Neuronal stem cell (in vitro differentiated cells): ENCODE measurements at regions not wholly inside any gene's neighbourhood (a gene's known extent, or its start where the extent isn't known, plus 50 kb on each side); places are given as distances from the start of the nearest gene placed in this dataset.

Experiments
- DNase-seq: peaks from one replicate; pipeline ENCODE4 v3.0.0-alpha.2; 2013; ENCODE audit warnings: low spot score
- H2AFZ ChIP-seq: one replicate; pipeline ENCODE4 v1.6.1; 2013; ENCODE audit warnings: mild to moderate bottlenecking, low read length, inconsistent platforms
- H2AK5ac ChIP-seq: 2 replicates; pipeline ENCODE4 v1.6.1; 2013; ENCODE audit warnings: low read depth, mild to moderate bottlenecking, inconsistent platforms, low read length, moderate library complexity, mixed read lengths
- H2BK120ac ChIP-seq: 2 replicates; pipeline ENCODE4 v1.6.1; 2013; ENCODE audit warnings: low read depth, mild to moderate bottlenecking, inconsistent platforms, low read length, moderate library complexity, mixed read lengths
- H2BK12ac ChIP-seq: one replicate; pipeline ENCODE4 v1.6.1; 2013; ENCODE audit warnings: low read length, inconsistent platforms
- H2BK15ac ChIP-seq: 2 replicates; pipeline ENCODE4 v1.6.1; 2013; ENCODE audit warnings: mild to moderate bottlenecking, low read length, inconsistent platforms, mixed read lengths
- H2BK5ac ChIP-seq: one replicate; pipeline ENCODE4 v1.6.1; 2013; ENCODE audit warnings: inconsistent platforms, mild to moderate bottlenecking, low read length, moderate library complexity
- H3K14ac ChIP-seq: one replicate; pipeline ENCODE4 v1.6.1; 2013; ENCODE audit warnings: low read length, inconsistent platforms
- H3K18ac ChIP-seq: 2 replicates; pipeline ENCODE4 v1.6.1; 2013; ENCODE audit warnings: low read length, inconsistent platforms
- H3K23ac ChIP-seq: 2 replicates; pipeline ENCODE4 v1.6.1; 2013; ENCODE audit warnings: low read depth, mild to moderate bottlenecking, mixed read lengths, low read length, inconsistent platforms; ENCODE audit not compliant: poor library complexity
- H3K27ac ChIP-seq: replicated peaks from 3 replicates; pipeline ENCODE4 v1.5.1; 2013; ENCODE audit warnings: low read length, inconsistent platforms
- H3K27me3 ChIP-seq, 3 experiments: 2 replicates each; pipeline ENCODE4 v1.6.1; 2013; ENCODE audit warnings: low read length in 3 of 3, mild to moderate bottlenecking in 2 of 3, inconsistent platforms in 1 of 3, low read depth in 1 of 3, mixed read lengths in 1 of 3, moderate library complexity in 1 of 3; ENCODE audit not compliant: control insufficient read depth in 3 of 3, insufficient read depth in 3 of 3
- H3K36me3 ChIP-seq, 2 donors: replicated peaks in 1 of 2; 2 replicates each; pipeline ENCODE4 v1.6.1; 2013; ENCODE audit warnings: low read length in 2 of 2; ENCODE audit not compliant: control insufficient read depth in 2 of 2, insufficient read depth in 2 of 2
- H3K4ac ChIP-seq: 2 replicates; pipeline ENCODE4 v1.6.1; 2013; ENCODE audit warnings: inconsistent platforms, mild to moderate bottlenecking, low read length, moderate library complexity
- H3K4me1 ChIP-seq, 2 donors: 1 replicate in 1 of 2; 2 replicates in 1 of 2; pipeline ENCODE4 v1.6.1; 2013; ENCODE audit warnings: low read length in 2 of 2, low read depth in 1 of 2; ENCODE audit not compliant: control insufficient read depth in 2 of 2, insufficient read depth in 1 of 2
- H3K4me2 ChIP-seq: one replicate; pipeline ENCODE4 v1.6.1; 2013; ENCODE audit warnings: mild to moderate bottlenecking, low read length, inconsistent platforms; ENCODE audit not compliant: insufficient read depth, poor library complexity, severe bottlenecking
- H3K4me3 ChIP-seq, 2 donors: 2 replicates each; pipeline ENCODE4 v1.5.1; 2013; ENCODE audit warnings: low read length in 2 of 2, mild to moderate bottlenecking in 2 of 2, inconsistent platforms in 1 of 2, moderate library complexity in 1 of 2
- H3K79me1 ChIP-seq: one replicate; pipeline ENCODE4 v1.6.1; 2013; ENCODE audit warnings: low read depth, mild to moderate bottlenecking, inconsistent platforms, low read length, moderate library complexity
- H3K9ac ChIP-seq: one replicate; pipeline ENCODE4 v1.6.1; 2013; ENCODE audit warnings: mild to moderate bottlenecking, low read depth, low read length, inconsistent platforms; ENCODE audit not compliant: poor library complexity
- H3K9me3 ChIP-seq, 2 donors: replicated peaks in 1 of 2; 2 replicates each; pipeline versions ENCODE3 to v1.6.1; 2013; ENCODE audit warnings: low read length in 2 of 2, mild to moderate bottlenecking in 2 of 2, inconsistent platforms in 1 of 2, low read depth in 1 of 2, mixed read lengths in 1 of 2, moderate library complexity in 1 of 2; ENCODE audit not compliant: control insufficient read depth in 2 of 2, insufficient read depth in 1 of 2
- H4K8ac ChIP-seq: one replicate; pipeline ENCODE4 v1.6.1; 2013; ENCODE audit warnings: low read depth, mild to moderate bottlenecking, inconsistent platforms, low read length, moderate library complexity
- H4K91ac ChIP-seq: one replicate; pipeline ENCODE4 v1.6.1; 2013; ENCODE audit warnings: low read length, low read depth, mild to moderate bottlenecking, inconsistent platforms; ENCODE audit not compliant: poor library complexity
- WGBS, 2 donors: extraction: QIAGEN DNeasy Blood & Tissue Kit; methylation state at CpG; one replicate each; pipeline ENCODE4 v1.1.7; 2013; ENCODE audit warnings: missing lambda C conversion rate in 2 of 2, mixed read lengths in 1 of 2; ENCODE audit not compliant: insufficient read length in 2 of 2, insufficient replicate concordance in 1 of 2; ENCODE audit errors: extremely low coverage in 2 of 2; 5-methylcytosine and 5-hydroxymethylcytosine counted together

GRCh38 chr3:1529676-1530075, 436.9 kb downstream of the CNTN6 start:
- Histone ChIP-seq H3K18ac (no peak overlapping the region), H2AK5ac (no peak overlapping the region), H2BK120ac (no peak overlapping the region), H3K14ac (no peak overlapping the region), H3K23ac (no peak overlapping the region), H3K4me3 (no peak overlapping the region), H3K27ac (no peak overlapping the region), H2BK5ac (no peak overlapping the region), H3K79me1 (no peaks in the 10 kb centered on the region), H3K27me3 (no peaks in the 10 kb centered on the region), H3K36me3 (no peaks in the 10 kb centered on the region), H2BK15ac (no peak overlapping the region), H3K9me3 (no peaks in the 10 kb centered on the region), H2AFZ (no peak overlapping the region), H2BK12ac (no peak overlapping the region), H3K4ac (no peak overlapping the region), H4K8ac (no peak overlapping the region), H3K9ac (no peak overlapping the region), H4K91ac (no peak overlapping the region), H3K4me2 (no peak overlapping the region), H3K4me1 (no peaks in the 10 kb centered on the region)
- no peak for DNase-seq
- no CpG with 5 or more reads among the region's 4 CpGs for WGBS, 2 donors

- Histone ChIP-seq H3K9ac (no peak overlapping the region), H3K9me3 (no peaks in the 10 kb centered on the region), H4K8ac (no peak overlapping the region), H3K27ac (no peak overlapping the region), H3K4me2 (no peak overlapping the region), H2BK5ac (no peak overlapping the region), H3K4ac (no peak overlapping the region), H3K4me3 (no peak overlapping the region), H2BK15ac (no peak overlapping the region), H2AK5ac (no peak overlapping the region), H3K18ac (no peak overlapping the region), H2BK12ac (no peak overlapping the region), H4K91ac (no peak overlapping the region), H3K36me3 (no peaks in the 10 kb centered on the region), H2BK120ac (no peak overlapping the region), H3K14ac (no peak overlapping the region), H3K4me1 (no peaks in the 10 kb centered on the region), H3K23ac (no peak overlapping the region), H2AFZ (no peak overlapping the region), H3K27me3 (no peaks in the 10 kb centered on the region), H3K79me1 (no peaks in the 10 kb centered on the region)
- no peak for DNase-seq
Observed at GRCh38 chr3:1531981-1532380, 439.2 kb downstream of the CNTN6 start.

- WGBS, 2 donors, result no CpG with 5 or more reads among the region's 4 CpGs
- no peak overlapping the region for H3K18ac ChIP-seq
Observed at GRCh38 chr3:1532935-1533606, 440.2 kb downstream of the CNTN6 start.

GRCh38 chr3:1533763-1534162, 440.9 kb downstream of the CNTN6 start:
- H2AFZ ChIP-seq, result no peak overlapping the region
- H3K27me3 ChIP-seq, result no peaks in the 10 kb centered on the region
- no peak overlapping the region for H3K14ac ChIP-seq
- no peak overlapping the region for H3K9ac ChIP-seq
- H3K79me1 ChIP-seq, result no peaks in the 10 kb centered on the region
- no peak overlapping the region for H2BK120ac ChIP-seq
- H2BK15ac ChIP-seq, result no peak overlapping the region
- no peak overlapping the region for H2BK5ac ChIP-seq
- H3K27ac ChIP-seq, result no peak overlapping the region
- H4K91ac ChIP-seq, result no peak overlapping the region
- no peak overlapping the region for H2AK5ac ChIP-seq
- H3K23ac ChIP-seq, result no peak overlapping the region
- H3K4me2 ChIP-seq, result no peak overlapping the region
- H3K9me3 ChIP-seq, result no peaks in the 10 kb centered on the region
- no peak for DNase-seq
- H2BK12ac ChIP-seq, result no peak overlapping the region
- no CpG with 5 or more reads among the region's 2 CpGs for WGBS, 2 donors
- no peak overlapping the region for H3K4ac ChIP-seq
- no peak overlapping the region for H4K8ac ChIP-seq
- H3K4me1 ChIP-seq, result no peaks in the 10 kb centered on the region
- no peak overlapping the region for H3K4me3 ChIP-seq
- no peaks in the 10 kb centered on the region for H3K36me3 ChIP-seq
- H3K18ac ChIP-seq, result no peak overlapping the region

More at GRCh38 chr3:1532935-1533606, 440.2 kb downstream of the CNTN6 start:
- no peak overlapping the region for H4K8ac ChIP-seq
- H3K14ac ChIP-seq, result no peak overlapping the region
- H2BK120ac ChIP-seq, result no peak overlapping the region
- DNase-seq, result no peak
- H2AK5ac ChIP-seq, result no peak overlapping the region
- H3K27ac ChIP-seq, result no peak overlapping the region
- H2AFZ ChIP-seq, result no peak overlapping the region
- H4K91ac ChIP-seq, result no peak overlapping the region
- H3K4me1 ChIP-seq, result no peaks in the 10 kb centered on the region
- H3K79me1 ChIP-seq, result no peaks in the 10 kb centered on the region
- H2BK12ac ChIP-seq, result no peak overlapping the region
- H3K4me3 ChIP-seq, result no peak overlapping the region
- no peaks in the 10 kb centered on the region for H3K27me3 ChIP-seq
- no peak overlapping the region for H3K9ac ChIP-seq
- H3K4me2 ChIP-seq, result no peak overlapping the region
- no peak overlapping the region for H2BK5ac ChIP-seq
- H3K36me3 ChIP-seq, result no peaks in the 10 kb centered on the region
- no peak overlapping the region for H3K4ac ChIP-seq
- H3K9me3 ChIP-seq, result no peaks in the 10 kb centered on the region
- H3K23ac ChIP-seq, result no peak overlapping the region
- no peak overlapping the region for H2BK15ac ChIP-seq
